ENCODE measurements at regions not wholly inside any gene's neighbourhood (a gene's known extent, or its start where the extent isn't known, plus 50 kb on each side); places are given as distances from the start of the nearest gene placed in this dataset.
A peak's percentile ranks its signal among the peaks of the same experiment; 100 is the strongest.

- Histone ChIP-seq H3K36me3 (replicated peaks; ENCODE audit: low read depth, low read length) (no peaks in the 10 kb centered on the region), H3K79me2 (ENCODE audit: low read length) (no peaks in the 10 kb centered on the region), H3K9ac (ENCODE audit: low read length) (no peak overlapping the region), H3K27ac (ENCODE audit: low read length) (no peak overlapping the region), H3K27me3 (ENCODE audit: low read depth, low read length) (no peaks in the 10 kb centered on the region), H2AFZ (ENCODE audit: low read depth, low read length) (no peak overlapping the region), H3K4me1 (ENCODE audit: low read length) (no peaks in the 10 kb centered on the region), H3K4me3 (ENCODE audit: low read length) (no peak overlapping the region), H3K9me3 (ENCODE audit: insufficient read depth, low read length) (no peaks in the 10 kb centered on the region), H3K4me2 (ENCODE audit: low read length) (no peak overlapping the region), H4K20me1 (ENCODE audit: insufficient read depth, low read length) (no peaks in the 10 kb centered on the region)
- TF ChIP-seq, protein P1, sequence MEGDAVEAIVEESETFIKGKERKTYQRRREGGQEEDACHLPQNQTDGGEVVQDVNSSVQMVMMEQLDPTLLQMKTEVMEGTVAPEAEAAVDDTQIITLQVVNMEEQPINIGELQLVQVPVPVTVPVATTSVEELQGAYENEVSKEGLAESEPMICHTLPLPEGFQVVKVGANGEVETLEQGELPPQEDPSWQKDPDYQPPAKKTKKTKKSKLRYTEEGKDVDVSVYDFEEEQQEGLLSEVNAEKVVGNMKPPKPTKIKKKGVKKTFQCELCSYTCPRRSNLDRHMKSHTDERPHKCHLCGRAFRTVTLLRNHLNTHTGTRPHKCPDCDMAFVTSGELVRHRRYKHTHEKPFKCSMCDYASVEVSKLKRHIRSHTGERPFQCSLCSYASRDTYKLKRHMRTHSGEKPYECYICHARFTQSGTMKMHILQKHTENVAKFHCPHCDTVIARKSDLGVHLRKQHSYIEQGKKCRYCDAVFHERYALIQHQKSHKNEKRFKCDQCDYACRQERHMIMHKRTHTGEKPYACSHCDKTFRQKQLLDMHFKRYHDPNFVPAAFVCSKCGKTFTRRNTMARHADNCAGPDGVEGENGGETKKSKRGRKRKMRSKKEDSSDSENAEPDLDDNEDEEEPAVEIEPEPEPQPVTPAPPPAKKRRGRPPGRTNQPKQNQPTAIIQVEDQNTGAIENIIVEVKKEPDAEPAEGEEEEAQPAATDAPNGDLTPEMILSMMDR (IDR thresholded peaks at IDR 0.05; ENCODE audit: low read depth, low read length) = no peak
- no peak for TF ChIP-seq EZH2phosphoT487 (IDR thresholded peaks at IDR 0.05; ENCODE audit: low read depth)
Measured at GRCh38 chr5:33287242-33287641, 153.5 kb upstream of the TARS1 start.

DNA sequence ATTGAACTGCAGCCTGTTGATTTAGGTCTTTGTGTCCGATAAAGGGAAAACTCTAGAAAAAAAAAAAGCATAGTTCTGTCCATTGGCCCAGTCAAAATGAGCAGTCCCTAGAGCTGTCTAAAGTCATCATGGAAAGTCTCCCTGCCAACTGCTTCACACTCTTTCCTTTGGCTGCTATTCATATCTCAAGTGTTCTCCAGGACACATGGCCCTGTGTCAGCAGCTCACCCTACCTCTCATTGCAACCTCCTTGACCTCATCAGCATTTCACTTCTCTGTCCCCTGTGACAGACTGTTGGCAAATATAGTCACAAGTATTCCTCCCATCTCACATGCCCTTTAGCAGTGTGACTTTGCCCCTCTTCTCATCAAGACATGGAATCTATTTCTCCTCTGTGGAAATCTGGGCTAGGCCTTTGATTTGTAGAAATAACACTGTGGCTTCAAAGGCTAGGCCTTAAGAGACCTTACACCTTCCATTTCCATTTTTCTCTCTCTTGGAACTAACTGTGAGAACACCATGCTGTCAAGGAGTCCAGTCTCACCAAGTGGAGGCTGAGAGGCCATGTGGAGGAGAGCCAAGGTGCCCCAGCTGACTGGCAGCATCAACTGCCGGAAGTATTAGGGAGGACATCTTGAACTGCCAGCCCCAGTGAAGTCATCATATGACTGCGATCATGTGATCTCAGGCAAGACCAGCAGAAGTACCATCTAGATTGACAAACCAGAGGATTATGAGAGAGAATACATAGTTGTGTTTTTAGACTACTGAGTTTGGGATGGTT, 149.4 kb upstream of the TARS1 start:
- no peak overlapping the region for H3K9ac ChIP-seq (ENCODE audit: low read length)
- H3K27ac ChIP-seq (ENCODE audit: low read length) = no peak overlapping the region
- no peak overlapping the region for H2AFZ ChIP-seq (ENCODE audit: low read depth, low read length)
- TF ChIP-seq, protein P1 (IDR thresholded peaks at IDR 0.05; ENCODE audit: low read depth, low read length) = no peak
- no peak for TF ChIP-seq EZH2phosphoT487 (IDR thresholded peaks at IDR 0.05; ENCODE audit: low read depth)
- no peaks in the 10 kb centered on the region for H3K9me3 ChIP-seq (ENCODE audit: insufficient read depth, low read length)
- H3K4me1 ChIP-seq (ENCODE audit: low read length) = peaks cover 5% of the 10 kb centered on the region; the same call in 1 of the 2 replicates
- H3K4me3 ChIP-seq (ENCODE audit: low read length) = no peak overlapping the region
- H4K20me1 ChIP-seq (ENCODE audit: insufficient read depth, low read length) = no peaks in the 10 kb centered on the region
- H3K79me2 ChIP-seq (ENCODE audit: low read length) = no peaks in the 10 kb centered on the region
- H3K4me2 ChIP-seq (ENCODE audit: low read length) = no peak overlapping the region
- H3K27me3 ChIP-seq (ENCODE audit: low read depth, low read length) = no peaks in the 10 kb centered on the region
- H3K36me3 ChIP-seq (replicated peaks; ENCODE audit: low read depth, low read length) = no peaks in the 10 kb centered on the region

DNA sequence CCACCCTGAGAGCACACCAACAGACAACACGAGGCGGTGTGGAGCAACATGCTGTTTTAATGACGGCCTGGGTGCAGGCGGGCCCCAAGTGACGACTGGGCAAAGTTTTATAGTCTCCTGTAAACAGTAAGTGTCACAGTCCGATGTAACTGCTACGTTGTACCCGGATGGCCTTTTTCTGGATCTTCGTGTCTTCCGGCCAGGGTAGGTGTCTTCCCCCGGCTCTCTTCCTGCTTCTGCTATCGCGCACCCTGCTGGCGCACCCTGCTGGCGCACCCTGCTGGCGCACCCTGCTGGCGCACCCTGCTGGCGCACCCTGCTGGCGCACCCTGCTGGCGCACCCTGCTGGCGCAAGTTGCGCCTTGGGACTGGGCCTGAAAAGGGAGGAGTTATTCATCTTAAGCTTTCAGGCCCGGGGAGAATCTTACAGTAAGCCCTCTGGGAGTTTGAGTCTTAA, 143.0 kb upstream of the TARS1 start:
- Histone ChIP-seq H3K36me3 (replicated peaks; ENCODE audit: low read depth, low read length) (peaks cover 3% of the 10 kb centered on the region), H3K4me2 (ENCODE audit: low read length) (no peak overlapping the region), H3K9ac (ENCODE audit: low read length) (no peak overlapping the region), H3K27ac (ENCODE audit: low read length) (no peak overlapping the region), H3K79me2 (ENCODE audit: low read length) (no peaks in the 10 kb centered on the region), H4K20me1 (ENCODE audit: insufficient read depth, low read length) (no peaks in the 10 kb centered on the region), H3K4me1 (ENCODE audit: low read length) (peaks cover 33% of the 10 kb centered on the region), H3K4me3 (ENCODE audit: low read length) (no peak overlapping the region), H3K9me3 (ENCODE audit: insufficient read depth, low read length) (no peaks in the 10 kb centered on the region), H2AFZ (ENCODE audit: low read depth, low read length) (no peak overlapping the region), H3K27me3 (ENCODE audit: low read depth, low read length) (no peaks in the 10 kb centered on the region)
- TF ChIP-seq, protein P1 (IDR thresholded peaks at IDR 0.05; ENCODE audit: low read depth, low read length) = peak; percentile 40
- TF ChIP-seq EZH2phosphoT487 (IDR thresholded peaks at IDR 0.05; ENCODE audit: low read depth) = no peak

DNA sequence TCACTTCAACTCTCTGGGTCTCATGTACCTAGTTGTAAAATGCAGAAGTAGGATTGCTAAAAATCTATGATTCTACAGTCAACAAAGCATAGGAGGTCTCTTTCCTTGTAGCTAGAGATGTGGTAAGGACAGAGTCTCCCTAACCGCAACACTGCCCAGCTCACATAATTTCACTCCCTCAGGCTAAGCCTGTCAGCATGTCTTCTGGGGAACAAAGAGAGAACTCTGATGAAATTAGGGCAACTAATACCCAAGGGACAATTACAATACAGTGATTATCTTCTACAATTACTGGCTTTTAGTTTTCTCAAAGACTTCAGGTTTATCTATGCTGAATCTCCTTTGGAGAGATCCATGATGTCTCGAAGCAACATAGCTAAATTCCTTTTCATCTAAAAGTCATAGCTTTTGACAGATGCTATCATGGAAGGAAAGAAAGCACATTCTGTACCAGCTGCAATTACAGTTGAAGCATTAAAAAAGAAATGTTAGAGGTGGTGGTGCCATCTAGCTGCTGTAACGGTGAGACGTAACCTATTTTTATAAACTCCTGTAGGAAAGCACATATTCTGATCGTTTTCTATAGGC, 141.1 kb upstream of the TARS1 start:
- Histone ChIP-seq H3K4me3 (ENCODE audit: low read length) (peak overlapping the region; percentile 58), H4K20me1 (ENCODE audit: insufficient read depth, low read length) (no peaks in the 10 kb centered on the region), H3K27ac (ENCODE audit: low read length) (peak overlapping the region; percentile 93), H3K9me3 (ENCODE audit: insufficient read depth, low read length) (no peaks in the 10 kb centered on the region), H3K4me1 (ENCODE audit: low read length) (peaks cover 28% of the 10 kb centered on the region), H2AFZ (ENCODE audit: low read depth, low read length) (no peak overlapping the region), H3K4me2 (ENCODE audit: low read length) (peak overlapping the region; percentile 76), H3K27me3 (ENCODE audit: low read depth, low read length) (no peaks in the 10 kb centered on the region), H3K36me3 (replicated peaks; ENCODE audit: low read depth, low read length) (peaks cover 3% of the 10 kb centered on the region), H3K9ac (ENCODE audit: low read length) (peak overlapping the region; percentile 53; the same call in 1 of the 2 replicates), H3K79me2 (ENCODE audit: low read length) (no peaks in the 10 kb centered on the region)
- TF ChIP-seq, protein P1 (IDR thresholded peaks at IDR 0.05; ENCODE audit: low read depth, low read length) = peak; percentile 52
- TF ChIP-seq EZH2phosphoT487 (IDR thresholded peaks at IDR 0.05; ENCODE audit: low read depth) = no peak
